Choroid plexus epithelial cell (primary cell): ENCODE measurements at regions not wholly inside any gene's neighbourhood (a gene's known extent, or its start where the extent isn't known, plus 50 kb on each side); places are given as distances from the start of the nearest gene placed in this dataset.

Source experiments
- DNase-seq: peaks from one replicate; pipeline ENCODE4 v3.0.0-alpha.2; 2010; ENCODE audit warnings: low read depth
- H3K4me3 ChIP-seq: 2 replicates; pipeline ENCODE4 v1.5.1; 2011; ENCODE audit warnings: low read depth, mild to moderate bottlenecking, control low read depth, low read length, moderate library complexity
- TF ChIP-seq, protein P1 (sequence below): conservative IDR thresholded peaks from 2 replicates; pipeline ENCODE4 v1.5.1; 2011; ENCODE audit warnings: low read depth, mild to moderate bottlenecking, control low read depth, inconsistent platforms, low read length, moderate library complexity

DNA sequence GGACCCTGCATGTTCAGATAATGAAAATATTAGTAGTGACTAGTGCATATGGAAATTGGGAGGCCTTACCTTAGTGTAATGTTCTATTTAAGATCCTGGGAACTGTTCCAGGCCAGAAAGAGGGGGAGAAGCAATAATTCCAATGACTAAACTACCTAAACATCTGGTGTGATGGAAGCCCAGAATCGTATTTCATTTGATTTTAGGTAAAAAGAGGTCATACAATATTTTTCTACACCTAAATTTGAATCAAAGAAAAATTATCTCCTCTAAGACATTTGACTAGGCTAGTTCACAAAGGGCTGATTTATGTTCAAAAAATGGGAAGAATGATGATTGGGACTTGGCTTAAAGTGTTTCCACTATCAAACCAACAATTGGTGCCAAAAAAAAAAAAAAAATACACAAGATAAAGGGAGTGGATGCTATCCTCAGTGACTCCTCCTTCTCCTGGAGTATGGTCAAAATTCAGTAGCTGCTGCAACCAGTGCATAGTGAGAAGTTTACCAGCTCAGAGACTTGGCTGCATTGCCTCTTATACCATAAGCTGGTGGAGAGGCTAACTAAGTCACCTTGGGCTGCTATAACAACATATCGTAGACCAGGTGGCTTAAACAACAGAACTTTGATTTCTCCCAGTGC is 1038.3 kb upstream of the ACVR2A start:
- TF ChIP-seq, protein P1, sequence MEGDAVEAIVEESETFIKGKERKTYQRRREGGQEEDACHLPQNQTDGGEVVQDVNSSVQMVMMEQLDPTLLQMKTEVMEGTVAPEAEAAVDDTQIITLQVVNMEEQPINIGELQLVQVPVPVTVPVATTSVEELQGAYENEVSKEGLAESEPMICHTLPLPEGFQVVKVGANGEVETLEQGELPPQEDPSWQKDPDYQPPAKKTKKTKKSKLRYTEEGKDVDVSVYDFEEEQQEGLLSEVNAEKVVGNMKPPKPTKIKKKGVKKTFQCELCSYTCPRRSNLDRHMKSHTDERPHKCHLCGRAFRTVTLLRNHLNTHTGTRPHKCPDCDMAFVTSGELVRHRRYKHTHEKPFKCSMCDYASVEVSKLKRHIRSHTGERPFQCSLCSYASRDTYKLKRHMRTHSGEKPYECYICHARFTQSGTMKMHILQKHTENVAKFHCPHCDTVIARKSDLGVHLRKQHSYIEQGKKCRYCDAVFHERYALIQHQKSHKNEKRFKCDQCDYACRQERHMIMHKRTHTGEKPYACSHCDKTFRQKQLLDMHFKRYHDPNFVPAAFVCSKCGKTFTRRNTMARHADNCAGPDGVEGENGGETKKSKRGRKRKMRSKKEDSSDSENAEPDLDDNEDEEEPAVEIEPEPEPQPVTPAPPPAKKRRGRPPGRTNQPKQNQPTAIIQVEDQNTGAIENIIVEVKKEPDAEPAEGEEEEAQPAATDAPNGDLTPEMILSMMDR: no peak
- no peak overlapping the region for H3K4me3 ChIP-seq
- peak; percentile 55 for DNase-seq

- DNase-seq: no peak
- TF ChIP-seq, protein P1: no peak
- H3K4me3 ChIP-seq: no peak overlapping the region
Measured at GRCh38 chr2:146804288-146804687, 1040.5 kb upstream of the ACVR2A start.

DNA sequence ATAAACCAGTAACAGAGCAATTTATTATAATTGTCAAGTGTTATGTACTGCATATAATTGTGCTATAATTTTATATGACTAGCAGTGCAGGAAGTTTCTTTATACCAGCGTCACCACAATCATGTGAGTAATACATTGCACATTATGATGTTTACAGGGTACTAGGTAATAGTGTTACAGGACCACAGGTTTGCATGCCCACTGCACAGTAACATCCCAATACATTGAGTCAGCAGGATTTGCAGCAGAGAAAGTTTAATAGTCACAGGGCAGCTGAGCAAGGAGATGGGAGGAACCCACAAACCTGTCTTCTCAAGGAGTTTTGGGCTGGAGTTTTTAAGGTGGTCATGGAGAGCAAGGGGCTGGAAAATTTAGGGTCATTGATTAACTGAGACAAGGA is 1042.9 kb upstream of the ACVR2A start:
- no peak overlapping the region for H3K4me3 ChIP-seq
- TF ChIP-seq, protein P1: no peak
- no peak for DNase-seq

- DNase-seq: no peak
- H3K4me3 ChIP-seq: no peak overlapping the region
- TF ChIP-seq, protein P1: no peak
Measured at GRCh38 chr2:146786396-146786795, 1058.4 kb upstream of the ACVR2A start.

- no peak overlapping the region for H3K4me3 ChIP-seq
- TF ChIP-seq, protein P1: no peak
- DNase-seq: no peak
Measured at GRCh38 chr2:146785101-146785500, 1059.7 kb upstream of the ACVR2A start.

DNA sequence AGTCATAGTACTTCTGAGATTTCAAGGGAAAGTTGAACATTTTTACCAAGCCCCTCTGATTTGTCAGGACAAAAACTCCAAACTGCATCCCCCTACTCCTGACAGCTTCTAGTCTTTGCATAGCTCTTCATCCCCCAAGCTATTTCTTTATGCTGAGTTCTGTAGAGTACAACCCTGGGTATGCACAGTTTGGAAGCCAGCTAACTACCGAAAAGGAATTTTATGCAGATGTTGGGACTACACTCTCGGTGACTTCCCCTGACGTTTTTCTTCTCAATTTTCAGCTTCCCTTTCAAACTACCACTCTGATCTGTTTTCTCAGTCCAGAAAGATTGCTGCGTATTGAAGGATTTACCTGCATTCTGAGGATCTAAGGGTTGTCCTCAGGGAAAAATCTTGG is 1060.2 kb upstream of the ACVR2A start:
- no peak overlapping the region for H3K4me3 ChIP-seq
- TF ChIP-seq, protein P1: no peak
- DNase-seq: no peak

DNA sequence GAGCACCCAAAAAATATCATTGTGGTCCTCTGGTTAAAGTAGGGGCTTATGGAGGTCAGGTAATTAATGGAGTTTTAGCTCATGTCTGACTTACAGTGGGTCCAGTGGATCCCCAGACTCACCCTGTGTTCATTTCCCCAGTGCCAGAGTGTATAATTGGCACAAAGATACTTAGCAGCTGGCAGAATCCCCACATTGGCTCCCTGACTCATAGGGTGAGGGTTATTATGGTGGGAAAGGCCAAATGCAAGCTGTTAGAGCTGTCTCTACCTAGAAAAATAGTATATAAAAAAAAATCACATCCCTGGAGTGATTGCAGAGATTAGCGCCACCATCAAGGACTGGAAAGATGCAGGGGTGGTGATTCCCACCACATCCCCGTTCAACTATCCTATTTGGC is 1067.6 kb upstream of the ACVR2A start:
- TF ChIP-seq, protein P1: no peak
- no peak for DNase-seq
- H3K4me3 ChIP-seq: no peak overlapping the region
